ENCODE measurements at regions not wholly inside any gene's neighbourhood (a gene's known extent, or its start where the extent isn't known, plus 50 kb on each side); places are given as distances from the start of the nearest gene placed in this dataset.

GRCh38 chr3:72097053-72097452, 312.1 kb upstream of the PROK2 start:
- intact Hi-C loops (cut with DNase I; ENCODE audit: low total_unique reads) (no loop called here), in situ Hi-C loops (cut with MboI; ENCODE audit: low sequenced_read_pairs in 4 of 4) (no loop called here)
- Histone ChIP-seq H3K9me3 (no peaks in the 10 kb centered on the region), H3K4me1 (peaks cover 0 to 6% of the 10 kb centered on the region in 2 donors), H3K27ac (no peak overlapping the region), H3K27me3 (peaks cover 1 to 18% (median 5%) of the 10 kb centered on the region in 3 donors), H3K4me3 (no peak overlapping the region), H3K36me3 (no peaks in the 10 kb centered on the region)
- TF ChIP-seq CTCF (IDR thresholded peaks at IDR 0.05 in 4 of 5, conservative IDR thresholded peaks at IDR 0.05 in 1 of 5) (no peak), POLR2A (IDR thresholded peaks at IDR 0.05) (no peak)
- DNase-seq (no peak), ATAC-seq (no peak)

GRCh38 chr3:72095521-72095920, 310.6 kb upstream of the PROK2 start:
- in situ Hi-C loops (cut with MboI; ENCODE audit: low sequenced_read_pairs in 4 of 4) (no loop called here), intact Hi-C loops (cut with DNase I; ENCODE audit: low total_unique reads) (no loop called here)
- ATAC-seq (no peak), DNase-seq (no peak)
- TF ChIP-seq CTCF (IDR thresholded peaks at IDR 0.05 in 4 of 5, conservative IDR thresholded peaks at IDR 0.05 in 1 of 5) (no peak), POLR2A (IDR thresholded peaks at IDR 0.05) (no peak)
- H3K4me1 ChIP-seq: no peaks in the 10 kb centered on the region
- H3K9me3 ChIP-seq: no peaks in the 10 kb centered on the region
- H3K36me3 ChIP-seq: no peaks in the 10 kb centered on the region
- H3K27ac ChIP-seq: no peak overlapping the region
- no peak overlapping the region for H3K4me3 ChIP-seq
- peaks cover 0 to 5% (median 0%) of the 10 kb centered on the region in 3 donors for H3K27me3 ChIP-seq

GRCh38 chr3:72093992-72094334, 309.0 kb upstream of the PROK2 start:
- no peaks in the 10 kb centered on the region for H3K9me3 ChIP-seq
- DNase-seq (no peak), ATAC-seq (no peak)
- no peaks in the 10 kb centered on the region for H3K36me3 ChIP-seq
- no peak overlapping the region for H3K4me3 ChIP-seq
- H3K27ac ChIP-seq: no peak overlapping the region
- no peaks in the 10 kb centered on the region for H3K27me3 ChIP-seq
- in situ Hi-C loops (cut with MboI; ENCODE audit: low sequenced_read_pairs in 4 of 4): no loop called here
- intact Hi-C loops (cut with DNase I; ENCODE audit: low total_unique reads): no loop called here
- H3K4me1 ChIP-seq: no peaks in the 10 kb centered on the region
- TF ChIP-seq CTCF (IDR thresholded peaks at IDR 0.05 in 4 of 5, conservative IDR thresholded peaks at IDR 0.05 in 1 of 5) (no peak), POLR2A (IDR thresholded peaks at IDR 0.05) (no peak)

GRCh38 chr3:72093270-72093991, 308.5 kb upstream of the PROK2 start:
- H3K4me1 ChIP-seq: no peaks in the 10 kb centered on the region
- ATAC-seq (no peak), DNase-seq (no peak)
- no peaks in the 10 kb centered on the region for H3K9me3 ChIP-seq
- no peak overlapping the region for H3K4me3 ChIP-seq
- no peak for TF ChIP-seq POLR2A (IDR thresholded peaks at IDR 0.05)
- TF ChIP-seq CTCF (IDR thresholded peaks at IDR 0.05 in 4 of 5, conservative IDR thresholded peaks at IDR 0.05 in 1 of 5): no peak
- no peaks in the 10 kb centered on the region for H3K36me3 ChIP-seq
- H3K27me3 ChIP-seq: no peaks in the 10 kb centered on the region
- intact Hi-C loops (cut with DNase I; ENCODE audit: low total_unique reads): no loop called here
- in situ Hi-C loops (cut with MboI; ENCODE audit: low sequenced_read_pairs in 4 of 4): no loop called here
- no peak overlapping the region for H3K27ac ChIP-seq

- ATAC-seq (no peak), DNase-seq (no peak)
- no peak for TF ChIP-seq POLR2A (IDR thresholded peaks at IDR 0.05)
- Histone ChIP-seq H3K9me3 (no peaks in the 10 kb centered on the region), H3K4me3 (no peak overlapping the region), H3K27ac (no peak overlapping the region), H3K4me1 (no peaks in the 10 kb centered on the region), H3K27me3 (no peaks in the 10 kb centered on the region), H3K36me3 (no peaks in the 10 kb centered on the region)
- intact Hi-C loops (cut with DNase I; ENCODE audit: low total_unique reads): no loop called here
- in situ Hi-C loops (cut with MboI; ENCODE audit: low sequenced_read_pairs in 4 of 4): no loop called here
Observed at GRCh38 chr3:72092778-72093177, 307.8 kb upstream of the PROK2 start.

Data from gastrocnemius medialis (tissue), 4 donors.